Kidney (tissue), 10 donors: ENCODE measurements at regions not wholly inside any gene's neighbourhood (a gene's known extent, or its start where the extent isn't known, plus 50 kb on each side); places are given as distances from the start of the nearest gene placed in this dataset.
A peak's percentile ranks its signal among the peaks of the same experiment; 100 is the strongest.
"Not testable (repeated sequence)": the region's sequence is repeated elsewhere in the genome, so short reads cannot be mapped to it uniquely, and the experiment has no call there.

Experiments used
- DNase-seq, 5 donors: peaks; one replicate each; pipeline ENCODE4 v3.0.0-alpha.2; 2013 to 2020
- FAIRE-seq: peaks from 2 replicates; lab custom pipeline; 2012; peaks lifted over from hg19 to GRCh38; lab: Jason Lieb, UNC
- H3K27ac ChIP-seq, 2 donors: one replicate each; pipeline ENCODE4 v1.7.0; 2013; ENCODE audit warnings: low read depth in 2 of 2, low read length in 2 of 2, inconsistent platforms in 1 of 2
- H3K27me3 ChIP-seq: one replicate; pipeline ENCODE4 v1.7.1; 2013; ENCODE audit warnings: low read length, inconsistent platforms; ENCODE audit not compliant: control insufficient read depth, insufficient read depth
- H3K36me3 ChIP-seq, 3 donors: one replicate each; pipeline versions ENCODE4 v1.7.0 to v1.7.1; 2013; ENCODE audit warnings: low read length in 3 of 3, control low read depth in 1 of 3, inconsistent platforms in 1 of 3; ENCODE audit not compliant: insufficient read depth in 3 of 3, control insufficient read depth in 2 of 3
- H3K4me1 ChIP-seq, 3 donors: one replicate each; pipeline versions ENCODE4 v1.7.0 to v1.7.1; 2013; ENCODE audit warnings: low read length in 3 of 3, inconsistent platforms in 1 of 3, low read depth in 1 of 3; ENCODE audit not compliant: control insufficient read depth in 2 of 3, insufficient read depth in 2 of 3
- H3K4me3 ChIP-seq, 3 donors: one replicate each; pipeline versions ENCODE4 v1.7.0 to v1.8.1; 2013; ENCODE audit warnings: low read length in 3 of 3, control low read depth in 1 of 3, inconsistent platforms in 1 of 3
- H3K9ac ChIP-seq, 3 donors: one replicate each; pipeline versions ENCODE4 v1.7.0 to v1.7.1; 2013; ENCODE audit warnings: low read length in 3 of 3, control low read depth in 1 of 3, inconsistent platforms in 1 of 3
- H3K9me3 ChIP-seq, 3 donors: one replicate each; pipeline versions ENCODE4 v1.7.0 to v1.7.1; 2013; ENCODE audit warnings: low read length in 3 of 3, control low read depth in 1 of 3, inconsistent platforms in 1 of 3; ENCODE audit not compliant: control insufficient read depth in 2 of 3, insufficient read depth in 1 of 3
- intact Hi-C: fragments of 100-400 bp; cut with DNase I; formaldehyde crosslinking; loops from one replicate; pipeline ENCODE4 v1.11.1; 2022
- donor health status: control.
- donor health status: control.
- donor health status: DM: yes; HTN: yes; CAD: no.
- donor health status: Normal renal cell carcinoma (clear cell type).

DNA sequence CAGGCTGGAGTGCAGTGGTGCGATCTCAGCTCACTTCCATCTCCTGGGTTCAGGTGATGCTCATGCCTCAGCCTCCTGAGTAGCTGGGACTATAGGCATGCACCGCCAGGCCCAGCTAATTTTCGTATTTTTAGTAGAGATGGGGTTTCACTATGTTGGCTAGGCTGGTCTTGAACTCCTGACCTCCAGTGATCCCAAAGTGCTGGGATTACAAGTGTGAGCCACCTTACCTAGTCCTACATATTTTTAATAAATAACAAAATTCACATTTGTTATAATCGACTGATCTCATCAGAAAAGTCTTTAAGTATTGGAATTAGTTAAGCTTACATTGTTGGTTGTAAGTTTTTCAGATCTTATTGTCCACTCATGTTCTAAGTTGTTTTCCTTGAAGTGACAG is 83.4 kb upstream of the TPTE start:
- intact Hi-C loops, H3K36me3 ChIP-seq, DNase-seq, H3K27ac ChIP-seq, H3K27me3 ChIP-seq, H3K4me1 ChIP-seq, H3K9ac ChIP-seq, FAIRE-seq, H3K4me3 ChIP-seq: not testable (repeated sequence)
- peaks cover 0 to 19% (median 3%) of the 10 kb centered on the region in 3 donors for H3K9me3 ChIP-seq

DNA sequence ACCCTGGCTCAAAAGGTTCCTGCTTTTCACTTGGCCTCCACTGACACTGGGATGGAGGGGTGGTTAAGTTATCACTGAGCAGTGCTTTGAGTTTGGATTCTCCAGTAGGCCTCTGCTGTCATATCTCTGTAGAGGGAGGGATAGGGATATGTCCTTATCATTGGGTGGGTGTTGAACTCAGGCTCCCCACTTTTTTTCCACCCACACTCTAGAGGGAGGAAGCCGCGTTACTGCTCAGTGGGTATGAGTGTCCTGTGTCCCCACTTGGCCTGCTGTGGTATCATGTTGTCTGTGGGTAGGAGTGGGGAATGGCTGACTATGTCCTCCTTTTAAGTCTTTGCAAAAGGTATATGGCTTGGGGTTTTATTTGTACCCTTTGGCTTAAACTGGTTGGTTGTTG is 80.7 kb upstream of the TPTE start:
- H3K4me1 ChIP-seq, FAIRE-seq, DNase-seq, H3K27ac ChIP-seq, intact Hi-C loops, H3K27me3 ChIP-seq, H3K36me3 ChIP-seq, H3K4me3 ChIP-seq, H3K9ac ChIP-seq: not testable (repeated sequence)
- peaks cover 0 to 19% (median 3%) of the 10 kb centered on the region in 3 donors for H3K9me3 ChIP-seq

DNA sequence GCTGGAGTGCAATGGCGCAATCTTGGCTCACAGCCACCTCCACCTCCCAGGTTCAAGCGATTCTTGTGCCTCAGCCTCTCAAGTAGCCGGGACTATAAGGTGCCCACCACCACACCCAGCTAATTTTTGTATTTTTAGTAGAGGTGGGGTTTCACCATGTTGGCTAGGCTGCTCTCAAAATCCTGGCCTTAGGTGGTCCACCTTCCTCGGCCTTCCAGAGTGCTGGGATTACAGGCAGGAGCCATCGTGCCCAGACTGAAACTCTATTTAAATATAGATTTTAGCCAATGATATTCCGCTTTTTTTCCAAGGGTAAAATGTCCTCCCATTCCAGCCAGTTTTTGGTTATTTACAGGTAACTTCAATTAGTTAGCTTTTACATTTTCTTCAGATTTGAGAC is 79.4 kb upstream of the TPTE start:
- peaks cover 0 to 15% (median 3%) of the 10 kb centered on the region in 3 donors for H3K9me3 ChIP-seq
- H3K27me3 ChIP-seq, FAIRE-seq, H3K36me3 ChIP-seq, H3K9ac ChIP-seq, H3K27ac ChIP-seq, H3K4me3 ChIP-seq, DNase-seq, intact Hi-C loops, H3K4me1 ChIP-seq: not testable (repeated sequence)

DNA sequence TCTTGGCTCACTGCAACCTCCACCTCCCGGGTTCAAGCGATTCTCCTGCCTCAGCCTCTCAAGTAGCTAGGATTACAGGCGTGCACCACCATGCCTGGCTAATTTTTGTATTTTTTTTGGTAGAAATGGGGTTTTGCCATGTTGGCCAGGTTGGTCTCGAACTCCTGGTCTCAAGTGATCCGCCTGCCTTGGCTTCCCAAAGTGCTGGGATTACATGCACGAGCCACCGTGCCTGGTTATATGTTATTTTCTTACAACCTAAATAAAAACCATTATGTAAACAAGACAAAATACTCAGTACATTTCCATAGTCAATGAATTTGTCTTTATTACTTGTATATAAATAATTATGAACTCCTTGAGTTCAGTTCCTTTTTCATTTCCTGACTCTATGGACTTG is 75.7 kb upstream of the TPTE start:
- peak; percentile 19 for FAIRE-seq
- not testable (repeated sequence) for H3K4me3 ChIP-seq, DNase-seq

DNA sequence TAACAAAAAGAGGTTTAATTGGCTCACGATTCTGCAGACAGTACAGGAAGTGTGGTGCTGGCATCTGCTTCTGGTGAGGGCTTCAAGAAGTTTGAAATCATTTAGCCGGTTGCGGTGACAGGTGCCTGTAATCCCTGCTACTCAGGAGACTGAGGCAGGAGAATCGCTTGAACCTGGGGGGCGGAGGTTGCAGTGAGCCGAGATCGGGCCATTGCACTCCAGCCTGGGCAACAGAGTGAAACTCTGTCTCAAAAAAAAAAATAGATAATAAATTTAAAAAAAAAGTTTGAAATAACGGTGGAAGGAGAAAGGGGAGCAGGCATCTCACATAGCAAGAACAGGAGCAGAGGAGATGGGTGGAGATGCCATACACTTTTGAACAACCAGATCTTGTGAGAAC is 71.9 kb upstream of the TPTE start:
- H3K27me3 ChIP-seq, H3K9ac ChIP-seq, FAIRE-seq, H3K4me3 ChIP-seq, H3K36me3 ChIP-seq, H3K27ac ChIP-seq, H3K9me3 ChIP-seq, intact Hi-C loops, DNase-seq, H3K4me1 ChIP-seq: not testable (repeated sequence)

More for the DNA sequence above, 75.7 kb upstream of the TPTE start:
- H3K9me3 ChIP-seq, H3K36me3 ChIP-seq, intact Hi-C loops, H3K27me3 ChIP-seq, H3K4me1 ChIP-seq, H3K9ac ChIP-seq, H3K27ac ChIP-seq: not testable (repeated sequence)

DNA sequence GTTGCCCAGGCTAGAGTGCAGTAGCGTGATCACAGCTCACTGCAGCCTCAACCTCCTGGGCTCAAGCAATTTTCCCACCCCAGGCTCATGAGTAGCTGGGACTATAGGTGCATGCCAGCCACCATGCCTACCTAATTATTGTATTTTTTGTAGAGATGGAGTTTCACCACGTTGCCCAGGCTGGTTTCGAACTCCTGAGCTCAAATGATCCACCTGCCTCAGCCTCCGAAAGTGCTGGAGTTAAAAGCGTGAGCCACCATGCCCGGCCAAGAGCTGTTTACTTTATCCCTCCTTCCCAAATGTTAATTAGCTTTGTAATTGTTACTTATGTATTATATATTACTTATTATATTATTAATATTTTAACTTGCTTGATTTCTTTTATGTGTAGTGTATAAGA is 70.1 kb upstream of the TPTE start:
- FAIRE-seq, H3K9ac ChIP-seq, DNase-seq, H3K4me3 ChIP-seq, H3K27ac ChIP-seq, H3K9me3 ChIP-seq, H3K27me3 ChIP-seq, H3K4me1 ChIP-seq, H3K36me3 ChIP-seq, intact Hi-C loops: not testable (repeated sequence)

DNA sequence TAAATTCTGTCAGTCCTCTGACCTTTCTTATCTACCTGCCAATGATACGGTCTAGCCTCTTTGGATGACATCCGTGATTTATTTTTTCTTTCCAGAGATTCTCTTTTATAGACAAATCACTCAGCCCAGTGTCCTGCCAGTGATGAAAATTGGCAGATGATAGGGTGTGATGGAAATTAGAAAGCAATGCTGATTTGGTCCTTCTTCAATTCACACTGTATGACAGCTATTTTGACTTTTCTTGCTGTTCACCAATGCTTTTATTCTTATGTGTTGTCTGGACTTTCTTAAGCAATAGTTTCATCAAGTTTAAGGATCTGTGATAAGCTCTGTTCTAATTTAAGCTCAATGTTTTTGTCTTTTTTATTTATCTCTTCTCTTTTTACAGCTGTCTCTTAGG is 63.6 kb upstream of the TPTE start:
- FAIRE-seq, H3K27me3 ChIP-seq, intact Hi-C loops, DNase-seq, H3K9ac ChIP-seq, H3K36me3 ChIP-seq, H3K4me1 ChIP-seq, H3K4me3 ChIP-seq, H3K9me3 ChIP-seq, H3K27ac ChIP-seq: not testable (repeated sequence)

DNA sequence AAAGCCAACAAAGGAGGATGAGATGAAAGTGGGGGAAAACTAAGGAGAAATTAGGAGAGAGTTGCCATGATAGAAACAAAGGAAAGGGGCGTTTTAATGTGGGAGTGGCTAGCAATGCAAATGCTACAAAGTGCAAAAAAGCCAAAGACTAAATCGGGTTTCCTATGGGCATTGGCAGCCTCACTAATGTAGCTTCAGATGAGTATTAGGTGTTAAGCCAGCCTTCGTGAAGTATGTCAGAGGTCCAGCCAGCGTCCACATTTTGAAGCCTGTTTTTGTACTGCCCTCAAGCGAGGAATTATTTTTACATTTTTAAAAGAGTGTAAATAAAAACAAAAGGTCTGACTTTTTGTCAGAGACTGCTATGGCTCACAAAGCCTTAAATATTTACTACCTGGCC is 60.4 kb upstream of the TPTE start:
- intact Hi-C loops, H3K27ac ChIP-seq, H3K9me3 ChIP-seq, H3K36me3 ChIP-seq, H3K4me1 ChIP-seq, H3K4me3 ChIP-seq, DNase-seq, H3K27me3 ChIP-seq, H3K9ac ChIP-seq, FAIRE-seq: not testable (repeated sequence)

DNA sequence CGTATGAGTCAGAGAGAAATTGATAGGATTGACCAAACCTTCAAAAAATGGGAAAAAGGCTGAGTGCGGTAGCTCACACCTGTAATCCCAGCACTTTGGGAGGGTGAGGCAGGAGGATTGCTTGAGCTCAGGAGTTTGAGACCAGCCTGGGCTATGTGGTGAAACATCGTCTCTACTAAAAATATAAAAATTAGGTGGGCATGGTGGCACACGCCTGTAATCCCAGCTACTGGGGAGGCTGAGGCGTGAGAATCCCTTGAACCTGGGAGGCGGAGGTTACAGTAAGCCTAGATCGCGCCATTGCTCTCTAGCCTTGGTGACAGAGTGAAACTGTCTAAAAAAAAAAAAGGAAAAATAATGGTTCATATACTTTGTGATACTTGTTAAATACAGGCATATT is 59.9 kb upstream of the TPTE start:
- H3K9me3 ChIP-seq, intact Hi-C loops, H3K36me3 ChIP-seq, H3K9ac ChIP-seq, H3K4me1 ChIP-seq, H3K27ac ChIP-seq, H3K4me3 ChIP-seq, H3K27me3 ChIP-seq, FAIRE-seq: not testable (repeated sequence)
- DNase-seq = peak in 1 of 5 donors; percentile 43
